Neutrophil (primary cell): ENCODE measurements at regions not wholly inside any gene's neighbourhood (a gene's known extent, or its start where the extent isn't known, plus 50 kb on each side); places are given as distances from the start of the nearest gene placed in this dataset.

Experiments used
- H3K27ac ChIP-seq: fragments of 200-600 bp; sonication (generic); 2 replicates; pipeline ENCODE4 v1.5.1; 2016; ENCODE audit warnings: mild to moderate bottlenecking, moderate library complexity
- H3K27me3 ChIP-seq: fragments of 200-600 bp; sonication (generic); 2 replicates; pipeline ENCODE4 v1.6.0; 2016; ENCODE audit warnings: mild to moderate bottlenecking
- H3K36me3 ChIP-seq: fragments of 200-600 bp; sonication (generic); 2 replicates; pipeline ENCODE4 v1.5.1; 2017
- H3K4me1 ChIP-seq, 2 experiments: fragments of 200-600 bp in 1 of 2; sonication (generic) in 1 of 2; 1 replicate in 1 of 2; 2 replicates in 1 of 2; pipeline versions ENCODE4 v1.5.1 to v1.6.1; 2013 to 2016; ENCODE audit warnings: low read depth in 1 of 2, low read length in 1 of 2, mild to moderate bottlenecking in 1 of 2, moderate library complexity in 1 of 2; ENCODE audit not compliant: control insufficient read depth in 1 of 2, insufficient read depth in 1 of 2
- H3K4me3 ChIP-seq, 2 experiments: fragments of 200-600 bp in 1 of 2; sonication (generic) in 1 of 2; 1 replicate in 1 of 2; 2 replicates in 1 of 2; pipeline ENCODE4 v1.5.1; 2013 to 2016; ENCODE audit warnings: low read depth in 1 of 2, low read length in 1 of 2, mild to moderate bottlenecking in 1 of 2, moderate library complexity in 1 of 2
- H3K9me3 ChIP-seq: fragments of 200-600 bp; sonication (generic); 2 replicates; pipeline ENCODE4 v1.5.1; 2016
- CTCF ChIP-seq: fragments of 200-600 bp; sonication (generic); IDR thresholded peaks from 2 replicates; pipeline ENCODE4 v1.5.1; 2016; ENCODE audit warnings: antibody characterized with exemption

GRCh38 chr19:5271145-5271544 is 69.5 kb downstream of the PTPRS start:
- Histone ChIP-seq H3K4me1 (no peaks in the 10 kb centered on the region), H3K27ac (no peak overlapping the region), H3K9me3 (no peaks in the 10 kb centered on the region), H3K36me3 (no peaks in the 10 kb centered on the region), H3K4me3 (no peak overlapping the region), H3K27me3 (no peaks in the 10 kb centered on the region)
- TF ChIP-seq CTCF, result no peak

- TF ChIP-seq CTCF, result no peak
- H3K36me3 ChIP-seq, result no peaks in the 10 kb centered on the region
- H3K9me3 ChIP-seq, result no peaks in the 10 kb centered on the region
- H3K4me1 ChIP-seq, result no peaks in the 10 kb centered on the region
- no peak overlapping the region for H3K4me3 ChIP-seq
- H3K27me3 ChIP-seq, result no peaks in the 10 kb centered on the region
- H3K27ac ChIP-seq, result no peak overlapping the region
Observed at GRCh38 chr19:5269926-5270325, 70.7 kb downstream of the PTPRS start.

GRCh38 chr19:5269279-5269678 is 71.3 kb downstream of the PTPRS start:
- no peaks in the 10 kb centered on the region for H3K9me3 ChIP-seq
- H3K27me3 ChIP-seq, result no peaks in the 10 kb centered on the region
- no peak overlapping the region for H3K27ac ChIP-seq
- H3K4me1 ChIP-seq, result peaks cover 0 to 2% of the 10 kb centered on the region in 2 experiments
- no peak for TF ChIP-seq CTCF
- H3K36me3 ChIP-seq, result no peaks in the 10 kb centered on the region
- H3K4me3 ChIP-seq, result no peak overlapping the region

- Histone ChIP-seq H3K27ac (no peak overlapping the region), H3K4me1 (peaks cover 2 to 7% of the 10 kb centered on the region in 2 experiments), H3K27me3 (no peaks in the 10 kb centered on the region), H3K4me3 (no peak overlapping the region), H3K36me3 (no peaks in the 10 kb centered on the region), H3K9me3 (no peaks in the 10 kb centered on the region)
- no peak for TF ChIP-seq CTCF
Observed at GRCh38 chr19:5268801-5269200, 71.8 kb downstream of the PTPRS start.

- TF ChIP-seq CTCF, result no peak
- H3K9me3 ChIP-seq, result no peaks in the 10 kb centered on the region
- peaks cover 36 to 41% of the 10 kb centered on the region in 2 experiments for H3K4me1 ChIP-seq
- H3K36me3 ChIP-seq, result no peaks in the 10 kb centered on the region
- no peak overlapping the region for H3K27ac ChIP-seq
- H3K4me3 ChIP-seq, result no peak overlapping the region
- no peaks in the 10 kb centered on the region for H3K27me3 ChIP-seq
Observed at GRCh38 chr19:5265260-5265659, 75.4 kb downstream of the PTPRS start.

GRCh38 chr19:5264453-5264852 is 76.2 kb downstream of the PTPRS start:
- Histone ChIP-seq H3K4me1 (peaks cover 36 to 41% of the 10 kb centered on the region in 2 experiments), H3K36me3 (no peaks in the 10 kb centered on the region), H3K27me3 (no peaks in the 10 kb centered on the region), H3K27ac (no peak overlapping the region), H3K4me3 (no peak overlapping the region), H3K9me3 (no peaks in the 10 kb centered on the region)
- TF ChIP-seq CTCF, result no peak
